B cell (primary cell): ENCODE measurements at regions not wholly inside any gene's neighbourhood (a gene's known extent, or its start where the extent isn't known, plus 50 kb on each side); places are given as distances from the start of the nearest gene placed in this dataset.

Source experiments
- ATAC-seq: fragments of 200-7000 bp; cut with Tn5 transposase; one replicate; pipeline ENCODE4 v1.10.0; 2021; ENCODE audit warnings: low read depth, mild to moderate bottlenecking, moderate number of reproducible peaks, moderate library complexity
- CTCF ChIA-PET: fragments of 350-600 bp; sonication (Branson Sonifier 250); formaldehyde crosslinking; loops from one replicate; lab custom pipeline; 2021; ENCODE audit warnings: antibody characterized with exemption, inconsistent platforms; lab: Charles Lee
- POLR2A ChIA-PET: fragments of 350-600 bp; sonication (Branson Sonifier 250); formaldehyde crosslinking; loops from one replicate; lab custom pipeline; 2021; ENCODE audit warnings: antibody characterized with exemption; lab: Charles Lee
- DNase-seq: peaks from one replicate; pipeline ENCODE4 v3.0.0; 2013
- H2AFZ ChIP-seq: 2 replicates; pipeline ENCODE4 v1.6.1; 2012; ENCODE audit warnings: mild to moderate bottlenecking, low read depth, low read length; ENCODE audit not compliant: insufficient read depth, poor library complexity, severe bottlenecking
- H3K27ac ChIP-seq, 2 donors: 1 replicate in 1 of 2; 2 replicates in 1 of 2; pipeline ENCODE4 v1.5.1; 2012 to 2013; ENCODE audit warnings: low read length in 2 of 2, mild to moderate bottlenecking in 2 of 2, moderate library complexity in 1 of 2
- H3K27me3 ChIP-seq, 4 experiments: fragments of 200-600 bp in 1 of 4; sonication (generic) in 1 of 4; replicated peaks in 1 of 4; 1 replicate in 2 of 4; 2 replicates in 2 of 4; pipeline versions ENCODE4 v1.6.1 to v1.7.0; 2013 to 2016; ENCODE audit warnings: low read length in 3 of 4, mild to moderate bottlenecking in 2 of 4, mixed read lengths in 1 of 4, moderate library complexity in 1 of 4; ENCODE audit not compliant: insufficient read depth in 4 of 4, control insufficient read depth in 3 of 4; ENCODE audit errors: control extremely low read depth in 1 of 4
- H3K36me3 ChIP-seq, 2 experiments: replicated peaks in 1 of 2; 1 replicate in 1 of 2; 2 replicates in 1 of 2; pipeline versions ENCODE4 v1.6.1 to v1.7.1; 2013; ENCODE audit warnings: low read length in 1 of 2; ENCODE audit not compliant: insufficient read depth in 2 of 2, control insufficient read depth in 1 of 2; ENCODE audit errors: control extremely low read depth in 1 of 2, extremely low read depth in 1 of 2
- H3K4me1 ChIP-seq, 2 donors: fragments of 200-600 bp in 1 of 2; sonication (generic) in 1 of 2; 1 replicate in 1 of 2; 2 replicates in 1 of 2; pipeline versions ENCODE4 v1.5.1 to v1.6.1; 2013 to 2017; ENCODE audit warnings: low read length in 2 of 2; ENCODE audit not compliant: control insufficient read depth in 2 of 2, insufficient read depth in 2 of 2
- H3K4me2 ChIP-seq: replicated peaks from 2 replicates; pipeline ENCODE3; 2012; ENCODE audit warnings: mild to moderate bottlenecking, low read depth, low read length; ENCODE audit not compliant: poor library complexity, severe bottlenecking
- H3K4me3 ChIP-seq, 5 experiments: fragments of 200-600 bp in 1 of 5; sonication (generic) in 1 of 5; 1 replicate in 3 of 5; 2 replicates in 2 of 5; pipeline versions ENCODE4 v1.5.1 to v1.7.0; 2011 to 2016; ENCODE audit warnings: low read length in 4 of 5, mild to moderate bottlenecking in 4 of 5, low read depth in 2 of 5, control low read depth in 1 of 5, moderate library complexity in 1 of 5; ENCODE audit not compliant: insufficient read depth in 1 of 5; ENCODE audit errors: control extremely low read depth in 1 of 5, extremely low read depth in 1 of 5
- H3K79me2 ChIP-seq: fragments of 200-600 bp; sonication (generic); one replicate; pipeline ENCODE4 v1.6.0; 2016; ENCODE audit warnings: low read length; ENCODE audit not compliant: control insufficient read depth, insufficient read depth
- H3K9ac ChIP-seq: fragments of 200-600 bp; sonication (generic); 2 replicates; pipeline ENCODE4 v1.6.1; 2017; ENCODE audit warnings: mild to moderate bottlenecking, low read length, moderate library complexity
- H3K9me3 ChIP-seq, 3 donors: one replicate each; pipeline versions ENCODE4 v1.6.1 to v1.7.1; 2013; ENCODE audit warnings: low read length in 2 of 3; ENCODE audit not compliant: control insufficient read depth in 2 of 3, insufficient read depth in 1 of 3; ENCODE audit errors: control extremely low read depth in 1 of 3
- H4K20me1 ChIP-seq: 2 replicates; pipeline ENCODE4 v1.6.0; 2012; ENCODE audit warnings: mild to moderate bottlenecking, low read length; ENCODE audit not compliant: insufficient read depth, control insufficient read depth, poor library complexity, severe bottlenecking
- H3K27ac Mint-ChIP-seq: one replicate; pipeline ENCODE4 v1.8.0; 2021; ENCODE audit warnings: mixed read lengths
- H3K27me3 Mint-ChIP-seq: one replicate; pipeline ENCODE4 v1.8.0; 2021; ENCODE audit warnings: mixed read lengths
- H3K4me1 Mint-ChIP-seq: one replicate; pipeline ENCODE4 v1.8.0; 2021; ENCODE audit warnings: mixed read lengths
- H3K4me3 Mint-ChIP-seq: one replicate; pipeline ENCODE4 v1.8.0; 2021; ENCODE audit warnings: mixed read lengths
- H3K9me3 Mint-ChIP-seq: one replicate; pipeline ENCODE4 v1.8.0; 2022; ENCODE audit warnings: mixed read lengths; ENCODE audit not compliant: insufficient read depth
- CTCF ChIP-seq: fragments of 200-600 bp; IDR thresholded peaks from one replicate; pipeline ENCODE4 v1.8.0; 2022; ENCODE audit warnings: antibody characterized with exemption, mild to moderate bottlenecking
- EZH2 ChIP-seq: IDR thresholded peaks from 2 replicates; pipeline ENCODE4 v1.6.1; 2012; ENCODE audit warnings: borderline replicate concordance, low read depth, mild to moderate bottlenecking, moderate library complexity, low read length; ENCODE audit not compliant: insufficient read depth, poor library complexity, severe bottlenecking
- whole genome bisulfite sequencing: methylation state at CpG from one replicate; pipeline ENCODE4 v1.1.5; 2013; ENCODE audit warnings: missing lambda C conversion rate; ENCODE audit not compliant: insufficient coverage; 5-methylcytosine and 5-hydroxymethylcytosine counted together
- intact Hi-C: fragments of 100-400 bp; cut with micrococcal nuclease; formaldehyde crosslinking; loops from one replicate; pipeline ENCODE4 v1.10.0; 2022

GRCh38 chr2:61758159-61758558 lies 95.7 kb downstream of the FAM161A start:
- peaks cover 1 to 12% (median 8%) of the 10 kb centered on the region in 3 donors for H3K9me3 ChIP-seq
- H3K36me3 ChIP-seq: no peaks in the 10 kb centered on the region
- no peaks in the 10 kb centered on the region for H3K27me3 Mint-ChIP-seq
- POLR2A ChIA-PET: no interaction called here
- H3K4me1 Mint-ChIP-seq: peaks cover 5% of the 10 kb centered on the region
- no peak overlapping the region for H3K4me2 ChIP-seq
- H3K4me3 ChIP-seq: no peak overlapping the region
- H3K27ac Mint-ChIP-seq: no peak overlapping the region
- no peak for TF ChIP-seq EZH2
- no peak for TF ChIP-seq CTCF
- no peak for DNase-seq
- no peaks in the 10 kb centered on the region for H4K20me1 ChIP-seq
- no peaks in the 10 kb centered on the region for H3K79me2 ChIP-seq
- no peak overlapping the region for H3K27ac ChIP-seq
- peaks cover 0 to 2% of the 10 kb centered on the region in 2 donors for H3K4me1 ChIP-seq
- H2AFZ ChIP-seq: no peak overlapping the region
- H3K9me3 Mint-ChIP-seq: peaks cover 7% of the 10 kb centered on the region
- no peak overlapping the region for H3K9ac ChIP-seq
- no peak for ATAC-seq
- H3K27me3 ChIP-seq: no peaks in the 10 kb centered on the region
- no peak overlapping the region for H3K4me3 Mint-ChIP-seq
- CTCF ChIA-PET: no interaction called here
- intact Hi-C loops: no loop called here

GRCh38 chr2:61753512-61753911 lies 100.3 kb downstream of the FAM161A start:
- no peak overlapping the region for H3K4me2 ChIP-seq
- ChIA-PET POLR2A (no interaction called here), CTCF (no interaction called here)
- H3K27ac Mint-ChIP-seq: no peak overlapping the region
- H3K27me3 Mint-ChIP-seq: no peaks in the 10 kb centered on the region
- H3K9ac ChIP-seq: no peak overlapping the region
- H3K27ac ChIP-seq: no peak overlapping the region
- no peak overlapping the region for H2AFZ ChIP-seq
- DNase-seq: no peak
- H4K20me1 ChIP-seq: no peaks in the 10 kb centered on the region
- H3K4me1 Mint-ChIP-seq: no peaks in the 10 kb centered on the region
- H3K9me3 ChIP-seq: peaks cover 1 to 14% (median 8%) of the 10 kb centered on the region in 3 donors
- no peak overlapping the region for H3K4me3 Mint-ChIP-seq
- H3K4me3 ChIP-seq: no peak overlapping the region
- H3K27me3 ChIP-seq: no peaks in the 10 kb centered on the region
- intact Hi-C loops: no loop called here
- no CpG with 5 or more reads among the region's 1 CpG for WGBS
- no peaks in the 10 kb centered on the region for H3K36me3 ChIP-seq
- H3K79me2 ChIP-seq: no peaks in the 10 kb centered on the region
- TF ChIP-seq EZH2 (no peak), CTCF (no peak)
- ATAC-seq: no peak
- H3K4me1 ChIP-seq: no peaks in the 10 kb centered on the region
- peaks cover 10% of the 10 kb centered on the region for H3K9me3 Mint-ChIP-seq
